DOHH2 (cell line): ENCODE measurements at regions not wholly inside any gene's neighbourhood (a gene's known extent, or its start where the extent isn't known, plus 50 kb on each side); places are given as distances from the start of the nearest gene placed in this dataset.

Experiments
- H3F3A ChIP-seq: fragments of 200-600 bp; sonication (generic), shearing (Covaris generic); 2 replicates; pipeline ENCODE4 v1.6.0; 2016; ENCODE audit warnings: antibody characterized with exemption, mild to moderate bottlenecking; ENCODE audit not compliant: control insufficient read depth, insufficient read depth
- H3K27ac ChIP-seq: fragments of 200-600 bp; sonication (generic); 2 replicates; pipeline ENCODE4 v1.5.1; 2014; ENCODE audit warnings: low read depth, mild to moderate bottlenecking, low read length, moderate library complexity
- H3K27me3 ChIP-seq: fragments of 200-600 bp; sonication (generic); 2 replicates; pipeline ENCODE4 v1.6.1; 2014; ENCODE audit warnings: mild to moderate bottlenecking, low read length, mixed read lengths; ENCODE audit not compliant: control insufficient read depth
- H3K36me3 ChIP-seq: fragments of 200-600 bp; sonication (generic); 2 replicates; pipeline ENCODE4 v1.6.1; 2014; ENCODE audit warnings: mild to moderate bottlenecking, low read length, moderate library complexity, mixed read lengths; ENCODE audit not compliant: control insufficient read depth
- H3K4me1 ChIP-seq: fragments of 200-600 bp; sonication (generic); 2 replicates; pipeline ENCODE4 v1.6.1; 2014; ENCODE audit warnings: mild to moderate bottlenecking, low read length, mixed read lengths; ENCODE audit not compliant: control insufficient read depth
- H3K4me2 ChIP-seq: fragments of 200-600 bp; sonication (generic); 2 replicates; pipeline ENCODE4 v1.6.0; 2014; ENCODE audit warnings: mild to moderate bottlenecking, low read length, moderate library complexity
- H3K4me3 ChIP-seq: fragments of 200-600 bp; sonication (generic); 2 replicates; pipeline ENCODE4 v1.5.1; 2014; ENCODE audit warnings: mild to moderate bottlenecking, low read length, mixed read lengths
- H3K79me2 ChIP-seq: fragments of 200-600 bp; sonication (generic); 2 replicates; pipeline ENCODE4 v1.6.1; 2014; ENCODE audit warnings: mild to moderate bottlenecking, low read length, mixed read lengths; ENCODE audit not compliant: control insufficient read depth
- H3K9me2 ChIP-seq: fragments of 200-600 bp; sonication (generic); replicated peaks from 2 replicates; pipeline ENCODE4 v1.6.1; 2014; ENCODE audit warnings: mild to moderate bottlenecking, low read length, mixed read lengths; ENCODE audit not compliant: control insufficient read depth
- H3K9me3 ChIP-seq: fragments of 200-600 bp; sonication (generic); 2 replicates; pipeline ENCODE4 v1.6.1; 2014; ENCODE audit warnings: antibody characterized with exemption, low read length, mixed read lengths; ENCODE audit not compliant: control insufficient read depth, insufficient read depth
- H4K20me1 ChIP-seq: fragments of 200-600 bp; sonication (generic); 2 replicates; pipeline ENCODE4 v1.6.0; 2014; ENCODE audit warnings: low read depth, mild to moderate bottlenecking, antibody characterized with exemption, low read length, moderate library complexity; ENCODE audit not compliant: control insufficient read depth, insufficient read depth
- CTCF ChIP-seq: fragments of 200-600 bp; sonication (generic); IDR thresholded peaks from one replicate; pipeline ENCODE4 v1.5.1; 2014; ENCODE audit warnings: antibody characterized with exemption, mild to moderate bottlenecking, low read depth, low read length; ENCODE audit not compliant: poor library complexity, severe bottlenecking
- EZH2phosphoT487 ChIP-seq: fragments of 200-600 bp; sonication (generic); IDR thresholded peaks from 2 replicates; pipeline ENCODE4 v1.6.1; 2017; ENCODE audit warnings: borderline replicate concordance, mild to moderate bottlenecking, antibody characterized with exemption, low read length, moderate library complexity, mixed read lengths

GRCh38 chr4:23957465-23957864 is 67.6 kb upstream of the PPARGC1A start:
- Histone ChIP-seq H3K27me3 (no peaks in the 10 kb centered on the region), H3K4me3 (no peak overlapping the region), H4K20me1 (no peaks in the 10 kb centered on the region), H3F3A (no peaks in the 10 kb centered on the region), H3K79me2 (no peaks in the 10 kb centered on the region), H3K4me1 (no peaks in the 10 kb centered on the region), H3K9me2 (no peaks in the 10 kb centered on the region; the same call in 1 of the 2 replicates), H3K36me3 (no peaks in the 10 kb centered on the region), H3K9me3 (no peaks in the 10 kb centered on the region), H3K27ac (no peak overlapping the region), H3K4me2 (no peak overlapping the region)
- TF ChIP-seq CTCF, result no peak
- no peak for TF ChIP-seq EZH2phosphoT487

GRCh38 chr4:23956601-23957364 is 66.9 kb upstream of the PPARGC1A start:
- TF ChIP-seq EZH2phosphoT487 (no peak), CTCF (no peak)
- no peak overlapping the region for H3K4me2 ChIP-seq

GRCh38 chr4:23952258-23952657 is 62.4 kb upstream of the PPARGC1A start:
- Histone ChIP-seq H3K4me1 (no peaks in the 10 kb centered on the region), H3K36me3 (no peaks in the 10 kb centered on the region), H3K27me3 (no peaks in the 10 kb centered on the region), H3K4me2 (no peak overlapping the region), H3K4me3 (no peak overlapping the region), H3K27ac (no peak overlapping the region), H3F3A (no peaks in the 10 kb centered on the region), H3K9me3 (no peaks in the 10 kb centered on the region), H3K9me2 (no peaks in the 10 kb centered on the region), H4K20me1 (no peaks in the 10 kb centered on the region), H3K79me2 (no peaks in the 10 kb centered on the region)
- no peak for TF ChIP-seq CTCF
- TF ChIP-seq EZH2phosphoT487, result no peak

More at GRCh38 chr4:23956601-23957364, 66.9 kb upstream of the PPARGC1A start:
- H3K4me3 ChIP-seq, result no peak overlapping the region
- H4K20me1 ChIP-seq, result no peaks in the 10 kb centered on the region
- no peaks in the 10 kb centered on the region for H3K4me1 ChIP-seq
- H3K9me3 ChIP-seq, result no peaks in the 10 kb centered on the region
- no peaks in the 10 kb centered on the region for H3K79me2 ChIP-seq
- no peaks in the 10 kb centered on the region for H3K27me3 ChIP-seq
- no peak overlapping the region for H3K27ac ChIP-seq
- H3K9me2 ChIP-seq, result no peaks in the 10 kb centered on the region
- no peaks in the 10 kb centered on the region for H3K36me3 ChIP-seq
- H3F3A ChIP-seq, result no peaks in the 10 kb centered on the region

- Histone ChIP-seq H3K27me3 (no peaks in the 10 kb centered on the region), H3K9me2 (no peaks in the 10 kb centered on the region), H3K36me3 (no peaks in the 10 kb centered on the region), H3K79me2 (no peaks in the 10 kb centered on the region), H3K9me3 (no peaks in the 10 kb centered on the region), H3F3A (no peaks in the 10 kb centered on the region), H3K4me2 (no peak overlapping the region), H3K4me1 (no peaks in the 10 kb centered on the region), H3K4me3 (no peak overlapping the region), H3K27ac (no peak overlapping the region), H4K20me1 (no peaks in the 10 kb centered on the region)
- TF ChIP-seq EZH2phosphoT487 (no peak), CTCF (no peak)
Observed at GRCh38 chr4:23947826-23948225, 58.0 kb upstream of the PPARGC1A start.
